GM12878 (cell line): ENCODE measurements at regions not wholly inside any gene's neighbourhood (a gene's known extent, or its start where the extent isn't known, plus 50 kb on each side); places are given as distances from the start of the nearest gene placed in this dataset.

ENCODE experiments used
- ATAC-seq: fragments of 200-7000 bp; cut with Tn5 transposase; 3 replicates; pipeline ENCODE4 v1.9.1; 2020; ENCODE audit warnings: mild to moderate bottlenecking, moderate library complexity
- BruUV-seq: library from RNA; stranded (reverse); fragments of 400-500 nt; replicated peaks from 2 replicates; lab custom pipeline; 2021; lab: Mats Ljungman, UMichigan
- CTCF ChIA-PET: fragments of 300-600 bp; sonication (Branson Sonifier 250); formaldehyde crosslinking; extraction: SDS; loops from one replicate; lab custom pipeline; 2021; ENCODE audit warnings: inconsistent platforms; lab: Yijun Ruan, JAX
- POLR2A ChIA-PET: fragments of 350-600 bp; formaldehyde crosslinking; extraction: SDS; loops from one replicate; lab custom pipeline; 2021; ENCODE audit warnings: inconsistent platforms; lab: Charles Lee
- RAD21 ChIA-PET: fragments of 300-600 bp; sonication (Branson Sonifier 250); formaldehyde crosslinking; loops from one replicate; lab custom pipeline; 2023; ENCODE audit warnings: antibody characterized with exemption; ENCODE audit not compliant: unreplicated experiment; lab: Charles Lee
- SMC1A ChIA-PET: fragments of 300-600 bp; sonication (Branson Sonifier 250); formaldehyde crosslinking; loops from one replicate; lab custom pipeline; 2023; ENCODE audit not compliant: unreplicated experiment, uncharacterized antibody; lab: Charles Lee
- DNase-seq: peaks from one replicate; pipeline ENCODE4 v3.0.0-alpha.2; 2011; ENCODE audit warnings: low read depth, low spot score
- FAIRE-seq: peaks from 3 replicates; lab custom pipeline; 2011; peaks lifted over from hg19 to GRCh38; lab: Jason Lieb, UNC
- H2AFZ ChIP-seq: 2 replicates; pipeline ENCODE4 v1.6.0; 2011; ENCODE audit warnings: low read depth, low read length, control low read depth; ENCODE audit not compliant: control insufficient read depth
- H3K27ac ChIP-seq: 2 replicates; pipeline ENCODE4 v1.5.1; 2011; ENCODE audit warnings: control low read depth; ENCODE audit not compliant: control insufficient read depth, insufficient read depth
- H3K27me3 ChIP-seq, 2 experiments: replicated peaks in 1 of 2; 2 replicates each; pipeline versions ENCODE4 v1.6.0 to v1.6.1; 2011; ENCODE audit warnings: low read length in 1 of 2; ENCODE audit not compliant: control insufficient read depth in 2 of 2, insufficient read depth in 2 of 2
- H3K36me3 ChIP-seq, 2 experiments: 2 replicates each; pipeline ENCODE4 v1.5.1; 2011; ENCODE audit warnings: low read length in 1 of 2; ENCODE audit not compliant: control insufficient read depth in 2 of 2, insufficient read depth in 2 of 2
- H3K4me1 ChIP-seq: 2 replicates; pipeline ENCODE4 v1.6.1; 2011; ENCODE audit warnings: mild to moderate bottlenecking, low read length, moderate library complexity, mixed read lengths; ENCODE audit not compliant: control insufficient read depth, insufficient read depth
- H3K4me2 ChIP-seq: 2 replicates; pipeline ENCODE4 v1.6.0; 2011; ENCODE audit warnings: control low read depth; ENCODE audit not compliant: control insufficient read depth, insufficient read depth
- H3K4me3 ChIP-seq: fragments of 200-600 bp; sonication (generic); 2 replicates; pipeline ENCODE4 v1.5.1; 2016
- H3K79me2 ChIP-seq: 2 replicates; pipeline ENCODE4 v1.6.0; 2011; ENCODE audit warnings: low read length; ENCODE audit not compliant: control insufficient read depth, insufficient read depth
- H3K9ac ChIP-seq: 2 replicates; pipeline ENCODE4 v1.8.0; 2011; ENCODE audit warnings: low read length, control low read depth, mixed read lengths; ENCODE audit not compliant: control insufficient read depth, insufficient read depth
- H3K9me3 ChIP-seq: replicated peaks from 3 replicates; pipeline ENCODE4 v1.5.1; 2011; ENCODE audit warnings: mild to moderate bottlenecking, low read length; ENCODE audit not compliant: control insufficient read depth, insufficient read depth
- H4K20me1 ChIP-seq: 2 replicates; pipeline ENCODE4 v1.6.0; 2011; ENCODE audit not compliant: control insufficient read depth, insufficient read depth
- CHD2 ChIP-seq: IDR thresholded peaks from 2 replicates; pipeline ENCODE4 v1.6.1; 2011; ENCODE audit warnings: low read depth, low read length, improper control_type of control experiment, borderline replicate concordance
- ETV6 ChIP-seq, 2 experiments: fragments of 450-650 bp in 1 of 2; IDR thresholded peaks in 1 of 2; conservative IDR thresholded peaks in 1 of 2; 2 replicates each; pipeline ENCODE4 v1.6.1; 2014; ENCODE audit warnings: antibody characterized with exemption in 1 of 2, borderline replicate concordance in 1 of 2, low read depth in 1 of 2, mild to moderate bottlenecking in 1 of 2, moderate library complexity in 1 of 2
- KAT2A ChIP-seq: conservative IDR thresholded peaks from 2 replicates; pipeline ENCODE4 v1.6.1; 2011; ENCODE audit warnings: low read depth, low read length; ENCODE audit not compliant: control insufficient read depth
- KLF5 ChIP-seq: fragments of 450-650 bp; IDR thresholded peaks from 2 replicates; pipeline ENCODE4 v1.6.1; 2014; ENCODE audit warnings: mild to moderate bottlenecking; ENCODE audit not compliant: partially characterized antibody
- NFYA ChIP-seq: IDR thresholded peaks from 2 replicates; pipeline ENCODE4 v1.6.1; 2011; ENCODE audit warnings: low read depth, mild to moderate bottlenecking, low read length, improper control_type of control experiment, borderline replicate concordance
- NKRF ChIP-seq: fragments of 450-650 bp; conservative IDR thresholded peaks from 2 replicates; pipeline ENCODE4 v1.6.1; 2017; ENCODE audit warnings: mild to moderate bottlenecking, moderate library complexity
- PAX5 ChIP-seq: IDR thresholded peaks from 2 replicates; pipeline ENCODE4 v1.6.1; 2011; ENCODE audit warnings: low read depth, low read length, borderline replicate concordance
- RUNX3 ChIP-seq: IDR thresholded peaks from 2 replicates; pipeline ENCODE4 v1.6.1; 2012; ENCODE audit warnings: low read length, inconsistent platforms
- SP1 ChIP-seq: IDR thresholded peaks from one replicate; pipeline ENCODE4 v1.6.1; 2011; ENCODE audit warnings: low read depth, low read length
- SPI1 ChIP-seq: IDR thresholded peaks from 2 replicates; pipeline ENCODE4 v1.6.1; 2011; ENCODE audit warnings: low read depth, mild to moderate bottlenecking, low read length, moderate library complexity, borderline replicate concordance; ENCODE audit not compliant: insufficient read depth
- ZBTB33 ChIP-seq: fragments of 450-650 bp; IDR thresholded peaks from 2 replicates; pipeline ENCODE4 v1.6.1; 2017; ENCODE audit warnings: mild to moderate bottlenecking
- WGBS: methylation state at CpG from one replicate; pipeline ENCODE4 v1.1.6; 2016; ENCODE audit warnings: low lambda C conversion rate; ENCODE audit not compliant: insufficient replicate concordance, insufficient coverage; ENCODE audit errors: missing lambda C conversion rate; 5-methylcytosine and 5-hydroxymethylcytosine counted together
- in situ Hi-C: fragments of 300-500 bp; cut with MboI; formaldehyde crosslinking; loops from 9 replicates; pipeline ENCODE4 v1.14.3; 2018; ENCODE audit warnings: mixed read lengths
- intact Hi-C: fragments of 100-400 bp; cut with micrococcal nuclease; formaldehyde crosslinking; loops from one replicate; pipeline ENCODE4 v1.14.2; 2022; ENCODE audit not compliant: unreplicated experiment

DNA sequence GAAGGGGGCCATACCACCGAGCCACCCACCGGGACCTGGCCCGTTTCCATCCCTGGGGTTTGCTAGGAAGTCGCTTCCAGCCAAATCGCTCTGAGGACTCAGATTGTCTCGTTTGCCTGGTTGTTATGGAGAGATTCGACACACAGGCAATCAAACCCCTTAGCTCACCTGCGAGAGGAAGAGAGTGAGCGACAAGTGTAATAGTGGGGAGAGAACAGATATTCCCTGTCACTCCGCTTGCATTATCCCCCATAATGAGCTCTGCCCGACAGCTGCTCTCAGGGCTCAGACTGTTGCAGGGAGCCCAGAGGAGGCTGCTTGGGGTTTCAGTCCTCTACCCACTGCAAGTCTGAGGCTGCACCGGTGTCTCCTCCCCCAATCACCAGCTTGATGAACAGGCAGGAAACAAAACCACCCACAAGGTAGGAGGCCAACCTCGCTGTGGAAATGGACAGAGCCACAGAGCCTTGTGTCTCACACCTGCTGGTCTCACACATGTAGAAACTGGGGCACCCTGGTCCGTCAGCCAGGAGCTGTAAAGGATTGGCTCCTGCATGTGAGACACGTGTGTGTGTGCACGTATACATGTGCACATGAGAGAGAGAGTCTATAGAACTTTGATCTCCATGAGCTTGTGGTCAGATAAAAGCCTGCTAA is 351.1 kb downstream of the BUD13 start:
- 19% methylated on average over 16 of the region's 16 CpGs for WGBS
- ChIA-PET SMC1A (no interaction called here), CTCF (interaction anchor here (0.7 kb wide), 1 partner anchor 913 kb away, joined by 3 read pairs; no protein-coding TSS in a partner anchor), RAD21 (no interaction called here), POLR2A (no interaction called here)
- Histone ChIP-seq H3K27me3 (peaks cover 3 to 4% of the 10 kb centered on the region in 2 experiments; a peak in 3 of 4 replicates), H3K27ac (no peak overlapping the region), H3K4me2 (no peak overlapping the region), H3K4me3 (no peak overlapping the region), H3K36me3 (no peaks in the 10 kb centered on the region), H4K20me1 (no peaks in the 10 kb centered on the region), H3K9me3 (no peaks in the 10 kb centered on the region), H3K9ac (no peak overlapping the region), H2AFZ (no peak overlapping the region), H3K4me1 (no peaks in the 10 kb centered on the region), H3K79me2 (no peaks in the 10 kb centered on the region)
- intact Hi-C loops, result no loop called here
- no TSS peak for BruUV-seq
- DNase-seq (no peak), ATAC-seq (no peak), FAIRE-seq (no peak)
- in situ Hi-C loops, result no loop called here
- TF ChIP-seq ZBTB33 (no peak), PAX5 (no peak)

DNA sequence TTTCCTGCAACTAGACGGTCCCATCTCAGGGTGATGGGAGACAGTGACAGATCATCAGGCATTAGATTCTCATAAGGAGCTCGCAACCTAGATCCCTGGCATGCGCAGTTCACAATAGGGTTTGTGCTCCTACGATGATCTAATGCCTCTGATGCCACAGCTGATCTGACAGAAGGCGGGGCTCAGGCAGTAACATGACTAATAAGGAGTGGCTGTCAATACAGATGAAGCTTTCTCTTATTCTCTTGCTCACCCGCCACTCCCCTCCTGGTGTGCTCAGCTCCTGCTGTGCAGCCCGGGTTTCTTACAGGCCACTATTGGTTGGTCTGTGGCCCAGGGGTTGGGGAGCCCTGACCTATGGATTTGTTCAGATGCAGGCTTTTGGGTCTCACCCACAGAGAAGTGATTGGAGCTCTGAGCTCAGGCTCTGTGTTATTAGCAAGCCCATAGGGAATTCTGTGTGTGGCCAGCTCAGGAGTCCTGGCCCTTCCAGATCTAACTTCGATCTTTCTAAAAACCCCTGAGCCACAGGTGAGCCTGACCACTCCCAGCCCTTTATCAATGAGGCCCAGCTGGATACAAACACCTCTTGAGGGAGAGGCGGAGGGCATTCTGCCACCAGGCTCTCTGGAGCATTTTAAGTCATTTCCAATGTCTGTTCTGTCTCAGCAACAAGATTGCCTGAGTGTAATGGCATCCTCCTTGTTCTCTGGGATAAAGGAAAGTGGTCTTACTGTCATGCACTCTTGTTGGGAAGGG is 351.8 kb downstream of the BUD13 start:
- ChIA-PET RAD21 (no interaction called here), POLR2A (no interaction called here), SMC1A (no interaction called here), CTCF (interaction anchor here (0.7 kb wide), 1 partner anchor 913 kb away, joined by 3 read pairs; no protein-coding TSS in a partner anchor)
- no peak for FAIRE-seq
- no peaks in the 10 kb centered on the region for H4K20me1 ChIP-seq
- ATAC-seq, result no peak
- no TSS peak for BruUV-seq
- intact Hi-C loops, result no loop called here
- no peak for DNase-seq
- H3K4me3 ChIP-seq, result no peak overlapping the region
- H3K36me3 ChIP-seq, result no peaks in the 10 kb centered on the region
- no peak overlapping the region for H3K9ac ChIP-seq
- H2AFZ ChIP-seq, result no peak overlapping the region
- H3K27me3 ChIP-seq, result peaks cover 3 to 4% of the 10 kb centered on the region in 2 experiments; a peak in 3 of 4 replicates
- H3K9me3 ChIP-seq, result no peaks in the 10 kb centered on the region
- 14% methylated on average over 9 of the region's 9 CpGs for WGBS
- in situ Hi-C loops, result no loop called here
- H3K4me1 ChIP-seq, result no peaks in the 10 kb centered on the region
- H3K27ac ChIP-seq, result no peak overlapping the region
- H3K79me2 ChIP-seq, result no peaks in the 10 kb centered on the region
- H3K4me2 ChIP-seq, result no peak overlapping the region
- TF ChIP-seq RUNX3 (no peak), KLF5 (no peak), KAT2A (no peak), CHD2 (no peak), NFYA (no peak), SP1 (no peak), SPI1 (no peak), NKRF (no peak), ETV6 (conservative IDR thresholded peaks at IDR 0.05 in 1 of 2, IDR thresholded peaks at IDR 0.05 in 1 of 2; ENCODE audit: borderline replicate concordance in 1 of 2, low read depth in 1 of 2) (no peak)
